ENCODE measurements at regions not wholly inside any gene's neighbourhood (a gene's known extent, or its start where the extent isn't known, plus 50 kb on each side); places are given as distances from the start of the nearest gene placed in this dataset.
"Not testable (repeated sequence)": the region's sequence is repeated elsewhere in the genome, so short reads cannot be mapped to it uniquely, and the experiment has no call there.

GRCh38 chr3:137694836-137695235, 69.3 kb upstream of the SOX14 start:
- peaks cover 5% of the 10 kb centered on the region for H3K9me3 Mint-ChIP-seq
- TF ChIP-seq CTCF (IDR thresholded peaks at IDR 0.05) = no peak
- no peak overlapping the region for H3K27ac Mint-ChIP-seq
- peaks cover 2% of the 10 kb centered on the region for H3K27me3 Mint-ChIP-seq (ENCODE audit: low read depth, poor library complexity)
- no peak overlapping the region for H3K4me3 Mint-ChIP-seq
- no peaks in the 10 kb centered on the region for H3K36me3 Mint-ChIP-seq (ENCODE audit: low read depth)
- no peak for DNase-seq
- peaks cover 24% of the 10 kb centered on the region for H3K4me1 Mint-ChIP-seq

GRCh38 chr3:137695351-137695750, 68.8 kb upstream of the SOX14 start:
- Mint-ChIP-seq H3K4me3 (no peak overlapping the region), H3K4me1 (peaks cover 24% of the 10 kb centered on the region), H3K9me3 (peaks cover 5% of the 10 kb centered on the region), H3K27ac (peak overlapping the region; percentile 1), H3K27me3 (ENCODE audit: low read depth, poor library complexity) (peaks cover 2% of the 10 kb centered on the region), H3K36me3 (ENCODE audit: low read depth) (no peaks in the 10 kb centered on the region)
- TF ChIP-seq CTCF (IDR thresholded peaks at IDR 0.05) = no peak
- no peak for DNase-seq

- H3K27ac Mint-ChIP-seq = no peak overlapping the region
- peak; percentile 16 for DNase-seq
- TF ChIP-seq CTCF (IDR thresholded peaks at IDR 0.05) = peak; percentile 59
- H3K27me3 Mint-ChIP-seq (ENCODE audit: low read depth, poor library complexity) = peaks cover 3% of the 10 kb centered on the region
- no peaks in the 10 kb centered on the region for H3K36me3 Mint-ChIP-seq (ENCODE audit: low read depth)
- H3K4me3 Mint-ChIP-seq = no peak overlapping the region
- peaks cover 3% of the 10 kb centered on the region for H3K9me3 Mint-ChIP-seq
- no peaks in the 10 kb centered on the region for H3K4me1 Mint-ChIP-seq
These were observed 55.0 kb upstream of the SOX14 start for GRCh38 chr3:137709011-137709601.

DNA sequence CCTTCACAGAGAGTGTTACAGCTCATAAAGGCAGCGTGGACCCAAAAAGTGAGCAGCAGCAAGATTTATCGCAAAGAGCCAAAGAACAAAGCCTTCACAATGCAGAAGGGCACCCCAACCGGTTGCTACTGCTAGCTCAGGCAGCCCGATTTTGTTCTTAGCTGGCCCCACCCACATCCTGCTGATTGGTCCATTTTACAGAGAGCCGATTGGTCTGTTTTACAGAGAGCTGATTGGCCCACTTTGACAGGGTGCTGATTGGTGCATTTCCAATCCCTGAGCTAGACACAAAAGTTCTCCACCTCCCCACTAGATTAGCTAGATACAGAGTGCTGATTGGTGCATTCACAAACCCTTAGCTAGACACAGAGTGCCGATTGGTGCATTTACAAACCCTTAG, 50.1 kb upstream of the SOX14 start:
- not testable (repeated sequence) for H3K27me3 Mint-ChIP-seq (ENCODE audit: low read depth, poor library complexity); H3K4me1 Mint-ChIP-seq; H3K27ac Mint-ChIP-seq; DNase-seq; H3K36me3 Mint-ChIP-seq (ENCODE audit: low read depth); H3K4me3 Mint-ChIP-seq
- H3K9me3 Mint-ChIP-seq = peaks cover 20% of the 10 kb centered on the region
